Neural cell (in vitro differentiated cells): ENCODE measurements at regions not wholly inside any gene's neighbourhood (a gene's known extent, or its start where the extent isn't known, plus 50 kb on each side); places are given as distances from the start of the nearest gene placed in this dataset.

Experiments used
- H2AFZ ChIP-seq: fragments of 200-600, 300-800 bp; sonication (generic), shearing (Covaris generic); 2 replicates; pipeline ENCODE4 v1.6.0; 2014; ENCODE audit warnings: low read depth, mild to moderate bottlenecking, antibody characterized with exemption, low read length, moderate library complexity
- H3F3A ChIP-seq: fragments of 200-600 bp; shearing (Covaris generic); 2 replicates; pipeline ENCODE4 v1.6.1; 2016; ENCODE audit warnings: mild to moderate bottlenecking, moderate library complexity, mixed read lengths, antibody characterized with exemption, low read length; ENCODE audit not compliant: insufficient read depth, poor library complexity, severe bottlenecking
- H3K27ac ChIP-seq: fragments of 200-600, 300-800 bp; sonication (generic), shearing (Covaris generic); 2 replicates; pipeline ENCODE4 v1.5.1; 2014; ENCODE audit warnings: mild to moderate bottlenecking, low read length, moderate library complexity
- H3K27me3 ChIP-seq: fragments of 300-800, 200-600 bp; sonication (generic), shearing (Covaris generic); 2 replicates; pipeline ENCODE4 v1.6.0; 2014; ENCODE audit warnings: mild to moderate bottlenecking, low read depth, low read length, moderate library complexity; ENCODE audit not compliant: insufficient read depth
- H3K36me3 ChIP-seq: fragments of 300-800, 200-600 bp; sonication (generic), shearing (Covaris generic); 2 replicates; pipeline ENCODE4 v1.5.1; 2014; ENCODE audit warnings: mild to moderate bottlenecking, antibody characterized with exemption, low read length, moderate library complexity; ENCODE audit not compliant: insufficient read depth
- H3K4me2 ChIP-seq: fragments of 300-800, 200-600 bp; sonication (generic), shearing (Covaris generic); 2 replicates; pipeline ENCODE4 v1.6.0; 2014; ENCODE audit warnings: mild to moderate bottlenecking, low read length
- H3K4me3 ChIP-seq: fragments of 300-800, 200-600 bp; sonication (generic), shearing (Covaris generic); 2 replicates; pipeline ENCODE4 v1.5.1; 2014; ENCODE audit warnings: mild to moderate bottlenecking, low read length, moderate library complexity
- H3K79me2 ChIP-seq: fragments of 200-600 bp; shearing (Covaris generic); replicated peaks from 2 replicates; pipeline ENCODE4 v1.6.0; 2014; ENCODE audit warnings: mild to moderate bottlenecking, low read length, moderate library complexity; ENCODE audit not compliant: insufficient read depth
- H3K9ac ChIP-seq: fragments of 300-800, 200-600 bp; sonication (generic), shearing (Covaris generic); 2 replicates; pipeline ENCODE4 v1.6.1; 2016; ENCODE audit warnings: mild to moderate bottlenecking, low read length, mixed read lengths
- H3K9me2 ChIP-seq: fragments of 200-600 bp; shearing (Covaris generic); 2 replicates; pipeline ENCODE4 v1.6.1; 2016; ENCODE audit warnings: mild to moderate bottlenecking, low read length, mixed read lengths; ENCODE audit not compliant: insufficient read depth
- H3K9me3 ChIP-seq: fragments of 200-600, 300-800 bp; sonication (generic), shearing (Covaris generic); 2 replicates; pipeline ENCODE4 v1.6.1; 2016; ENCODE audit warnings: mild to moderate bottlenecking, mixed run types, low read length, moderate library complexity, mixed read lengths
- H4K20me1 ChIP-seq: fragments of 200-600 bp; shearing (Covaris generic); 2 replicates; pipeline ENCODE4 v1.6.1; 2016; ENCODE audit warnings: mild to moderate bottlenecking, mixed run types; ENCODE audit not compliant: insufficient read depth
- EP300 ChIP-seq: fragments of 450-650 bp; conservative IDR thresholded peaks from 2 replicates; pipeline ENCODE4 v1.6.1; 2014; ENCODE audit warnings: antibody characterized with exemption, mild to moderate bottlenecking, moderate library complexity; ENCODE audit not compliant: poor library complexity, severe bottlenecking
- EZH2 ChIP-seq: fragments of 200-600, 300-800 bp; shearing (Covaris generic), sonication (generic); IDR thresholded peaks from 2 replicates; pipeline ENCODE4 v1.6.1; 2014; ENCODE audit warnings: antibody characterized with exemption, low read length, borderline replicate concordance, mild to moderate bottlenecking; ENCODE audit not compliant: insufficient read depth, poor library complexity, severe bottlenecking
- MXI1 ChIP-seq: fragments of 450-650 bp; conservative IDR thresholded peaks from 2 replicates; pipeline ENCODE4 v1.6.1; 2014; ENCODE audit warnings: antibody characterized with exemption, mild to moderate bottlenecking; ENCODE audit not compliant: poor library complexity, severe bottlenecking
- POLR2AphosphoS5 ChIP-seq: IDR thresholded peaks from 2 replicates; pipeline ENCODE4 v1.6.1; 2012
- RAD21 ChIP-seq: fragments of 450-650 bp; conservative IDR thresholded peaks from 2 replicates; pipeline ENCODE4 v1.6.1; 2014; ENCODE audit warnings: antibody characterized with exemption, mild to moderate bottlenecking, moderate library complexity
- REST ChIP-seq: IDR thresholded peaks from 2 replicates; pipeline ENCODE4 v1.6.1; 2012; ENCODE audit warnings: borderline replicate concordance
- SMC3 ChIP-seq: fragments of 450-650 bp; conservative IDR thresholded peaks from 2 replicates; pipeline ENCODE4 v1.6.1; 2014; ENCODE audit warnings: antibody characterized with exemption, mild to moderate bottlenecking, moderate library complexity; ENCODE audit not compliant: poor library complexity
- TAF1 ChIP-seq: IDR thresholded peaks from 2 replicates; pipeline ENCODE4 v1.6.1; 2012; ENCODE audit warnings: low read depth
- TF ChIP-seq, protein P1 (sequence below): fragments of 450-650 bp; IDR thresholded peaks from 2 replicates; pipeline ENCODE4 v1.5.1; 2014; ENCODE audit warnings: antibody characterized with exemption, mild to moderate bottlenecking, moderate library complexity; ENCODE audit not compliant: poor library complexity, severe bottlenecking

DNA sequence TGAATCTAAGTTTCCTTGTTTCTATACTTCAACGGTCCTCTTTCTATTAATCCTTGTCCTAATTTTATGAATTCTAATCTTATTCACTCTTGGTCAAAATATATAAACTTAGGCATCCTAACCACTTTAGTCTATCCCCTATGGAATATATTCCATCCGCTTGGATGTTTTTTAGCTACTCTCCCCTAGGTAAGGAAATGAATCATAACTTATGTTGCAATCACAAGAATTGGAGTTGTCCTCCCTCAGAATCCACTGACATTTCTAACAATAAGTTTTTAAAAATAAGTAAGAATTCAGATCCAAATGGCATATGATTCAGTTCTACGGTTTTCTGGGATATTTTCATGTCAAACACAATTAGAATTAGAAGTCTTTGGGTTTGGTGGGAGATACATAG lies 1081.6 kb downstream of the SORCS1 start:
- H3K9me2 ChIP-seq, result no peaks in the 10 kb centered on the region

GRCh38 chr10:106078895-106079576 lies 1085.5 kb downstream of the SORCS1 start:
- Histone ChIP-seq H3K27ac (no peak overlapping the region), H3K36me3 (no peaks in the 10 kb centered on the region), H3K9me2 (no peaks in the 10 kb centered on the region), H3F3A (no peaks in the 10 kb centered on the region), H4K20me1 (no peaks in the 10 kb centered on the region), H3K9me3 (no peaks in the 10 kb centered on the region), H3K27me3 (no peaks in the 10 kb centered on the region), H3K4me3 (no peak overlapping the region), H2AFZ (no peak overlapping the region), H3K4me2 (no peak overlapping the region), H3K79me2 (no peaks in the 10 kb centered on the region), H3K9ac (no peak overlapping the region)
- TF ChIP-seq SMC3 (no peak), TAF1 (no peak), POLR2AphosphoS5 (peak; percentile 91), REST (no peak), EP300 (peak; percentile 86)

More for the DNA sequence above, 1081.6 kb downstream of the SORCS1 start:
- Histone ChIP-seq H3K79me2 (no peaks in the 10 kb centered on the region), H3K4me3 (no peak overlapping the region), H2AFZ (no peak overlapping the region), H3K36me3 (no peaks in the 10 kb centered on the region), H3F3A (no peaks in the 10 kb centered on the region), H3K4me2 (no peak overlapping the region), H3K9me3 (no peaks in the 10 kb centered on the region), H3K27ac (no peak overlapping the region), H3K27me3 (no peaks in the 10 kb centered on the region), H4K20me1 (no peaks in the 10 kb centered on the region), H3K9ac (no peak overlapping the region)
- TF ChIP-seq EZH2, result no peak
- TF ChIP-seq EP300, result no peak
- no peak for TF ChIP-seq POLR2AphosphoS5
- no peak for TF ChIP-seq RAD21
- no peak for TF ChIP-seq MXI1
- no peak for TF ChIP-seq REST
- TF ChIP-seq, protein P1, sequence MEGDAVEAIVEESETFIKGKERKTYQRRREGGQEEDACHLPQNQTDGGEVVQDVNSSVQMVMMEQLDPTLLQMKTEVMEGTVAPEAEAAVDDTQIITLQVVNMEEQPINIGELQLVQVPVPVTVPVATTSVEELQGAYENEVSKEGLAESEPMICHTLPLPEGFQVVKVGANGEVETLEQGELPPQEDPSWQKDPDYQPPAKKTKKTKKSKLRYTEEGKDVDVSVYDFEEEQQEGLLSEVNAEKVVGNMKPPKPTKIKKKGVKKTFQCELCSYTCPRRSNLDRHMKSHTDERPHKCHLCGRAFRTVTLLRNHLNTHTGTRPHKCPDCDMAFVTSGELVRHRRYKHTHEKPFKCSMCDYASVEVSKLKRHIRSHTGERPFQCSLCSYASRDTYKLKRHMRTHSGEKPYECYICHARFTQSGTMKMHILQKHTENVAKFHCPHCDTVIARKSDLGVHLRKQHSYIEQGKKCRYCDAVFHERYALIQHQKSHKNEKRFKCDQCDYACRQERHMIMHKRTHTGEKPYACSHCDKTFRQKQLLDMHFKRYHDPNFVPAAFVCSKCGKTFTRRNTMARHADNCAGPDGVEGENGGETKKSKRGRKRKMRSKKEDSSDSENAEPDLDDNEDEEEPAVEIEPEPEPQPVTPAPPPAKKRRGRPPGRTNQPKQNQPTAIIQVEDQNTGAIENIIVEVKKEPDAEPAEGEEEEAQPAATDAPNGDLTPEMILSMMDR, result no peak
- no peak for TF ChIP-seq SMC3
- TF ChIP-seq TAF1, result no peak
